CD4-positive, alpha-beta T cell (primary cell): ENCODE measurements at regions not wholly inside any gene's neighbourhood (a gene's known extent, or its start where the extent isn't known, plus 50 kb on each side); places are given as distances from the start of the nearest gene placed in this dataset.

Source experiments
- ATAC-seq: fragments of 200-7000 bp; cut with Tn5 transposase; one replicate; pipeline ENCODE4 v1.10.0; 2022; ENCODE audit warnings: mild to moderate bottlenecking; ENCODE audit not compliant: poor library complexity
- CTCF ChIA-PET: fragments of 350-600 bp; sonication (Branson Sonifier 250); formaldehyde crosslinking; loops from one replicate; lab custom pipeline; 2021; ENCODE audit warnings: antibody characterized with exemption, inconsistent platforms; lab: Charles Lee
- POLR2A ChIA-PET: fragments of 350-600 bp; sonication (Branson Sonifier 250); formaldehyde crosslinking; loops from one replicate; lab custom pipeline; 2021; ENCODE audit warnings: antibody characterized with exemption, inconsistent platforms; lab: Charles Lee
- DNase-seq, 14 experiments: peaks; one replicate each; pipeline ENCODE4 v3.0.0-alpha.2; 2013 to 2020; ENCODE audit warnings: mixed read lengths in 2 of 14
- H3K27ac ChIP-seq, 2 donors: one replicate each; pipeline versions ENCODE4 v1.5.1 to v1.7.0; 2013; ENCODE audit warnings: low read length in 2 of 2, low read depth in 1 of 2, mild to moderate bottlenecking in 1 of 2
- H3K27me3 ChIP-seq, 2 experiments: 1 replicate in 1 of 2; 2 replicates in 1 of 2; pipeline versions ENCODE4 v1.6.1 to v1.7.0; 2013; ENCODE audit warnings: low read length in 2 of 2, control low read depth in 1 of 2, mild to moderate bottlenecking in 1 of 2, moderate library complexity in 1 of 2; ENCODE audit not compliant: insufficient read depth in 2 of 2, control insufficient read depth in 1 of 2
- H3K36me3 ChIP-seq: one replicate; pipeline ENCODE4 v1.6.1; 2013; ENCODE audit warnings: low read length, control low read depth; ENCODE audit not compliant: insufficient read depth
- H3K4me1 ChIP-seq: one replicate; pipeline ENCODE4 v1.6.1; 2013; ENCODE audit warnings: low read length, control low read depth; ENCODE audit not compliant: insufficient read depth
- H3K4me3 ChIP-seq: one replicate; pipeline ENCODE4 v1.5.1; 2013; ENCODE audit warnings: mild to moderate bottlenecking, low read length, moderate library complexity
- H3K9me3 ChIP-seq, 2 experiments: 1 replicate in 1 of 2; 2 replicates in 1 of 2; pipeline versions ENCODE4 v1.6.1 to v1.7.0; 2013; ENCODE audit warnings: low read length in 2 of 2, mild to moderate bottlenecking in 2 of 2, control low read depth in 1 of 2, moderate library complexity in 1 of 2; ENCODE audit not compliant: control insufficient read depth in 1 of 2, insufficient read depth in 1 of 2
- H3K27ac Mint-ChIP-seq: one replicate; pipeline ENCODE4 v1.8.0; 2020; ENCODE audit warnings: mixed read lengths
- H3K27me3 Mint-ChIP-seq: one replicate; pipeline ENCODE4 v1.8.0; 2021; ENCODE audit warnings: mixed read lengths
- H3K36me3 Mint-ChIP-seq: one replicate; pipeline ENCODE4 v1.8.0; 2021; ENCODE audit warnings: low read depth, mixed read lengths
- H3K4me1 Mint-ChIP-seq: one replicate; pipeline ENCODE4 v1.8.0; 2021; ENCODE audit warnings: low read depth, mixed read lengths
- H3K4me3 Mint-ChIP-seq: one replicate; pipeline ENCODE4 v1.8.0; 2020; ENCODE audit warnings: mild to moderate bottlenecking, mixed read lengths
- H3K9me3 Mint-ChIP-seq: one replicate; pipeline ENCODE4 v1.8.0; 2020; ENCODE audit warnings: mixed read lengths
- intact Hi-C, 2 experiments: fragments of 100-400 bp; cut with DNase I in 1 of 2; cut with micrococcal nuclease in 1 of 2; formaldehyde crosslinking; loops; one replicate each; pipeline versions ENCODE4 v1.15.1 to v1.9.0; 2023 to 2025; cut with DNase I, micrococcal nuclease
- TF ChIP-seq, protein P1 (sequence below): fragments of 200-600 bp; IDR thresholded peaks from one replicate; pipeline ENCODE4 v1.8.0; 2022; ENCODE audit warnings: antibody characterized with exemption, mild to moderate bottlenecking

DNA sequence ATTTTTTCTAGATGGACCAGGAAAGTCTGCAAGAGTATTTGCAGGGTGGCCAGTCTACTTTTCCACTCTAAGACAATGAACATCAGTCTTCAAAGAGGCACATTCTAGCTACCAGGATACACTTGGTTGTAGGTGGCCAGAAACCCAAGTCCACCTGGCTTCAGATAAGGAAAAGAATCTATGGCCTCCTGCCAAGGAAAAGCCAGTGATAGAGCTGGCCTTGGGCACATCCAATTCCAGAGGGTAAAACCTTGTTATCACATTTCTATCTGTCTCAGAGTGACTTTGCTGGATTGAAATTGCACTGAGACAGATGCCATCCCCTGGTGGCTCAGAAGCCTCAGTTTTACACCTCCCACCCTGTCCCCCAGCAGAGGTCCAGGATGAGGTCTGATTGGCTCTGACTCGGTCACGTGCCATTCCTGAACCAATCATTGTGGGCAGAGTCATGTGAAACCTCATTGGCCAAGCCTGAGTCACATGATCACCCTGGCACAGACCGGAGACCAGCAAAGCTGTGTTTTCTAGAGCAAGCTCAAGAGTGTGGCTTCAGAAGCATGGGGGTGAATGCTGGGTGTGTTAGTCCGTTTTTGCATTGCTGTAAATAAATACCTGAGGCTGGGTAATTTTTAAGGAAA is 497.4 kb upstream of the SULF2 start:
- ATAC-seq (no peak), DNase-seq (no peak)
- ChIA-PET CTCF (no interaction called here), POLR2A (no interaction called here)
- no peak overlapping the region for H3K27ac ChIP-seq
- H3K9me3 ChIP-seq, result no peaks in the 10 kb centered on the region
- H3K27me3 Mint-ChIP-seq, result peaks cover 38% of the 10 kb centered on the region
- no peaks in the 10 kb centered on the region for H3K4me1 ChIP-seq
- H3K36me3 Mint-ChIP-seq, result no peaks in the 10 kb centered on the region
- H3K27me3 ChIP-seq, result peaks cover 0 to 6% of the 10 kb centered on the region in 2 experiments
- H3K4me3 Mint-ChIP-seq, result no peak overlapping the region
- no peaks in the 10 kb centered on the region for H3K9me3 Mint-ChIP-seq
- no peak overlapping the region for H3K4me3 ChIP-seq
- intact Hi-C loops, result no loop called here
- H3K4me1 Mint-ChIP-seq, result no peaks in the 10 kb centered on the region
- TF ChIP-seq, protein P1, sequence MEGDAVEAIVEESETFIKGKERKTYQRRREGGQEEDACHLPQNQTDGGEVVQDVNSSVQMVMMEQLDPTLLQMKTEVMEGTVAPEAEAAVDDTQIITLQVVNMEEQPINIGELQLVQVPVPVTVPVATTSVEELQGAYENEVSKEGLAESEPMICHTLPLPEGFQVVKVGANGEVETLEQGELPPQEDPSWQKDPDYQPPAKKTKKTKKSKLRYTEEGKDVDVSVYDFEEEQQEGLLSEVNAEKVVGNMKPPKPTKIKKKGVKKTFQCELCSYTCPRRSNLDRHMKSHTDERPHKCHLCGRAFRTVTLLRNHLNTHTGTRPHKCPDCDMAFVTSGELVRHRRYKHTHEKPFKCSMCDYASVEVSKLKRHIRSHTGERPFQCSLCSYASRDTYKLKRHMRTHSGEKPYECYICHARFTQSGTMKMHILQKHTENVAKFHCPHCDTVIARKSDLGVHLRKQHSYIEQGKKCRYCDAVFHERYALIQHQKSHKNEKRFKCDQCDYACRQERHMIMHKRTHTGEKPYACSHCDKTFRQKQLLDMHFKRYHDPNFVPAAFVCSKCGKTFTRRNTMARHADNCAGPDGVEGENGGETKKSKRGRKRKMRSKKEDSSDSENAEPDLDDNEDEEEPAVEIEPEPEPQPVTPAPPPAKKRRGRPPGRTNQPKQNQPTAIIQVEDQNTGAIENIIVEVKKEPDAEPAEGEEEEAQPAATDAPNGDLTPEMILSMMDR, result no peak
- H3K36me3 ChIP-seq, result no peaks in the 10 kb centered on the region
- no peak overlapping the region for H3K27ac Mint-ChIP-seq

DNA sequence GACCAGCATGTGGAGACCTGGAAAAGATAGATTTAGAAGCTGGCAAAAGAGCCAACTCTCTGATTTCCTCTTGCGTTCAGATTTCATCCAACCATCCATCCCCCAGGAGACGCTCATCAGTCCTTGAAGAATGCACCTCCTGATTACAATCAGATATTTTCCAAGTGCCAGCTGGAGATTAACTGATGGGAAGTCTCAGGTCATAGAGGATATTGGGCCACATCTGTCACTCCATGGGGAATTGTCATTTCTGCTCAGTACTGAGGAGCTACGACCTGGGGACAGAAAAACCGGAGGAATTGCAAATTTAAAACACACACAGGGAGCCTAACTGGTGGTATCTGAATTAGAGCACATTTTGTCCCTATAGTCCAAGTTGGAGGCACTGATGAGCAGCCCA is 496.2 kb upstream of the SULF2 start:
- intact Hi-C loops, result no loop called here

DNA sequence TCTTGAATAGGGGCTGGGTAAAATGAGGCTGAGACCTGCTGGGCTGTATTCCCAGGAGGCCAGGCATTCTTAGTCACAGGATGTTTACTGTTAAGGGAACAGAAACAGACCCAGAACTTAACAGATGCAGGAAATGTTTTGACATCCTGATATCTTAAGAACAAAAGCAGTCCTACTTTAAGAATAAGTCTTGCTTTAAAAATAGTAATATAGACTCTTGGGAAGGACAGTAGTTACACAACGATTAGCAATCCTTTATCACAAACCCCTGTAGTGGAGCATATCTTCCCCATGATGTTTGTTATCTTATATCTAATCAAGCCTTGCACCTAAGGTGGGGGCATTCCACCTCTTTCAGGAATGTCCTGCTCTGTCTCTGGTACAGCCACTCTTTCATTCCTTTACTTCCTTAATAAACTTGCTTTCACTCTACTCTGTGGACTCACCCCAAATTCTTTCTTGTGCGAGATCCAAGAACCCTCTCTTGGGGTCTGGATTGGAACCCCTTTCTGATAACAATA is 493.7 kb upstream of the SULF2 start:
- ChIA-PET POLR2A (no interaction called here), CTCF (no interaction called here)
- TF ChIP-seq, protein P1, result no peak
- Histone ChIP-seq H3K4me1 (no peaks in the 10 kb centered on the region), H3K27me3 (peaks cover 9 to 10% of the 10 kb centered on the region in 2 experiments), H3K36me3 (no peaks in the 10 kb centered on the region), H3K4me3 (no peak overlapping the region), H3K9me3 (no peaks in the 10 kb centered on the region), H3K27ac (no peak overlapping the region)
- no peaks in the 10 kb centered on the region for H3K36me3 Mint-ChIP-seq
- ATAC-seq (no peak), DNase-seq (no peak)
- intact Hi-C loops, result no loop called here
- H3K4me1 Mint-ChIP-seq, result no peaks in the 10 kb centered on the region
- H3K4me3 Mint-ChIP-seq, result no peak overlapping the region
- H3K27ac Mint-ChIP-seq, result no peak overlapping the region
- H3K27me3 Mint-ChIP-seq, result peaks cover 30% of the 10 kb centered on the region
- H3K9me3 Mint-ChIP-seq, result no peaks in the 10 kb centered on the region

More for the DNA sequence above, 496.2 kb upstream of the SULF2 start:
- Histone ChIP-seq H3K27me3 (peaks cover 2 to 7% of the 10 kb centered on the region in 2 experiments), H3K9me3 (no peaks in the 10 kb centered on the region), H3K4me1 (no peaks in the 10 kb centered on the region), H3K4me3 (no peak overlapping the region), H3K36me3 (no peaks in the 10 kb centered on the region), H3K27ac (no peak overlapping the region)
- POLR2A ChIA-PET, result no interaction called here
- CTCF ChIA-PET, result no interaction called here
- Mint-ChIP-seq H3K4me1 (no peaks in the 10 kb centered on the region), H3K9me3 (no peaks in the 10 kb centered on the region), H3K27ac (no peak overlapping the region), H3K27me3 (peaks cover 40% of the 10 kb centered on the region), H3K4me3 (no peak overlapping the region), H3K36me3 (no peaks in the 10 kb centered on the region)
- DNase-seq (no peak), ATAC-seq (no peak)
- TF ChIP-seq, protein P1, result no peak
